ENCODE measurements at regions not wholly inside any gene's neighbourhood (a gene's known extent, or its start where the extent isn't known, plus 50 kb on each side); places are given as distances from the start of the nearest gene placed in this dataset.

DNA sequence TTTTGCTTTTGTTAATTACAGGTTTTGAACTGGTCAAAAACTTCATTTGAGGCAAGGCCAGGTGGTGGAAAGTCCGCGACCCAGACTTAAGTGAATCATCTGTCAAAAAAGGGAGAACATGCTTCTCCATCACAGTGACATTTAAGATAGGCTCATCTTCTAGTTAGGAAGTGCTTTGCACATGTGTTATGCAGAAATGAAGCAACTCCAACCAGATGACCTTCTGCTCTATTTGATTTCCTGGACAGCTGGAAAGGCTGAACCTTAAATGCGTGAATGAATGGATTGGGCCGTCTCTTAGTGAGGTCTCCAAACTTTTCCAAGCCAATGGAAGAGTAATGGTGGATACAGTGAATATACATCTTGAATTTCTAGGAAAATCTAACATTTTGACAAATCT, 101.6 kb upstream of the FAM13C start:
- H4K20me1 ChIP-seq (ENCODE audit: insufficient read depth, low read length), result no peaks in the 10 kb centered on the region
- H3K9me2 ChIP-seq (replicated peaks; ENCODE audit: insufficient read depth, low read length), result no peaks in the 10 kb centered on the region
- H3K27me3 ChIP-seq (replicated peaks; ENCODE audit: insufficient read depth, low read length), result no peaks in the 10 kb centered on the region
- H3K27ac ChIP-seq (ENCODE audit: low read length), result no peak overlapping the region
- no peaks in the 10 kb centered on the region for H3K9me3 ChIP-seq (replicated peaks; ENCODE audit: insufficient read depth, low read length)
- no peak overlapping the region for H2AFZ ChIP-seq (ENCODE audit: low read length)
- H3K79me2 ChIP-seq (ENCODE audit: low read length), result no peaks in the 10 kb centered on the region
- TF ChIP-seq EZH2 (optimal IDR thresholded peaks at IDR 0.05; ENCODE audit: low read depth, low read length) (no peak), EZH2phosphoT487 (IDR thresholded peaks at IDR 0.05; ENCODE audit: low read length) (no peak)
- TF ChIP-seq, protein P1, sequence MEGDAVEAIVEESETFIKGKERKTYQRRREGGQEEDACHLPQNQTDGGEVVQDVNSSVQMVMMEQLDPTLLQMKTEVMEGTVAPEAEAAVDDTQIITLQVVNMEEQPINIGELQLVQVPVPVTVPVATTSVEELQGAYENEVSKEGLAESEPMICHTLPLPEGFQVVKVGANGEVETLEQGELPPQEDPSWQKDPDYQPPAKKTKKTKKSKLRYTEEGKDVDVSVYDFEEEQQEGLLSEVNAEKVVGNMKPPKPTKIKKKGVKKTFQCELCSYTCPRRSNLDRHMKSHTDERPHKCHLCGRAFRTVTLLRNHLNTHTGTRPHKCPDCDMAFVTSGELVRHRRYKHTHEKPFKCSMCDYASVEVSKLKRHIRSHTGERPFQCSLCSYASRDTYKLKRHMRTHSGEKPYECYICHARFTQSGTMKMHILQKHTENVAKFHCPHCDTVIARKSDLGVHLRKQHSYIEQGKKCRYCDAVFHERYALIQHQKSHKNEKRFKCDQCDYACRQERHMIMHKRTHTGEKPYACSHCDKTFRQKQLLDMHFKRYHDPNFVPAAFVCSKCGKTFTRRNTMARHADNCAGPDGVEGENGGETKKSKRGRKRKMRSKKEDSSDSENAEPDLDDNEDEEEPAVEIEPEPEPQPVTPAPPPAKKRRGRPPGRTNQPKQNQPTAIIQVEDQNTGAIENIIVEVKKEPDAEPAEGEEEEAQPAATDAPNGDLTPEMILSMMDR (IDR thresholded peaks at IDR 0.05; ENCODE audit: low read length), result no peak
- H3K36me3 ChIP-seq (replicated peaks; ENCODE audit: insufficient read depth, low read length), result no peaks in the 10 kb centered on the region
- no peaks in the 10 kb centered on the region for H3F3A ChIP-seq (ENCODE audit: insufficient read depth, low read length)
- no peak overlapping the region for H3K9ac ChIP-seq (ENCODE audit: low read length)
- DNase-seq, result no peak
- no peak overlapping the region for H3K4me3 ChIP-seq (ENCODE audit: low read length)
- H3K4me1 ChIP-seq (ENCODE audit: low read length), result no peaks in the 10 kb centered on the region
- H3K4me2 ChIP-seq (ENCODE audit: low read depth, low read length), result no peak overlapping the region

DNA sequence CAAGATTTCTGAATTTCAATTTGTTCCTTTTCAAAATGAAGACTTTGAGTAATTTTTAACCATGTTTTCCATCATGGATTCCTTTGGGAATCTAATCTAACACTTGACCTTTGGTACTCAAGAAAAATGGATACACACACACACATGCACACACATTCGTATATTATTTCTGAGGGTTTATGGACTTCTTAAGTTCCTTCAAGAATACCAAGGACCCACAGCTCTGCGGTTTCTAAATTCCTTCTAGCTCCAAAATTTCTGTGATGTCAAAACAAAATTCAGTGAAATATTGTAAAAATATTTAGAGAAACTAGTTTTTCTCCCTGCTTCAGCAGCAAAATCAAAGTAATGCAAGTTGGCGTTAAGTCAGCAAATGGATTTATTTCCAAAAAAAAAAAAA, 98.3 kb upstream of the FAM13C start:
- Histone ChIP-seq H3K4me2 (ENCODE audit: low read depth, low read length) (no peak overlapping the region), H3K4me1 (ENCODE audit: low read length) (no peaks in the 10 kb centered on the region), H3K79me2 (ENCODE audit: low read length) (no peaks in the 10 kb centered on the region), H3K9me3 (replicated peaks; ENCODE audit: insufficient read depth, low read length) (no peaks in the 10 kb centered on the region), H3K27me3 (replicated peaks; ENCODE audit: insufficient read depth, low read length) (no peaks in the 10 kb centered on the region), H3F3A (ENCODE audit: insufficient read depth, low read length) (no peaks in the 10 kb centered on the region), H3K4me3 (ENCODE audit: low read length) (no peak overlapping the region), H3K9ac (ENCODE audit: low read length) (no peak overlapping the region), H2AFZ (ENCODE audit: low read length) (no peak overlapping the region), H4K20me1 (ENCODE audit: insufficient read depth, low read length) (no peaks in the 10 kb centered on the region), H3K36me3 (replicated peaks; ENCODE audit: insufficient read depth, low read length) (no peaks in the 10 kb centered on the region), H3K9me2 (replicated peaks; ENCODE audit: insufficient read depth, low read length) (no peaks in the 10 kb centered on the region), H3K27ac (ENCODE audit: low read length) (no peak overlapping the region)
- no peak for DNase-seq
- TF ChIP-seq, protein P1 (IDR thresholded peaks at IDR 0.05; ENCODE audit: low read length), result no peak
- no peak for TF ChIP-seq EZH2phosphoT487 (IDR thresholded peaks at IDR 0.05; ENCODE audit: low read length)
- TF ChIP-seq EZH2 (optimal IDR thresholded peaks at IDR 0.05; ENCODE audit: low read depth, low read length), result no peak

DNA sequence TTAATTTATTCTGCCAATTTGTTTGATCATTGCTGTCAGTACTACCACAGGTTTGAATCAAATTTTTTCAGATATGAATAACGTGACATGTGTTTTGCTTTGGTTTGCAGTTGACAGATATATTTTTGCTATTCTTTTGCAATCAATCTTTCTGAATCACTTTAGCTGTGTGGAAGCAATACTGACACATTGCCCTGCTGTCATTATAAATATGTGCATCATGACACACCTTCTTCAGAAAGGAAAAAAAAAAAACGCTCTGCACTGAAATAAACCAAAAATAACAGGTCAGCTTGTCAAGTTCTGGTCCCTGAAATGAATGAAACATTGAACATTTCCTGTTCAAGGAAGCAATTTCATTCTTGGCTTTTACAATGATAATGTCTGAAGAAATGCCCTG, 93.8 kb upstream of the FAM13C start:
- no peaks in the 10 kb centered on the region for H3K9me3 ChIP-seq (replicated peaks; ENCODE audit: insufficient read depth, low read length)
- H4K20me1 ChIP-seq (ENCODE audit: insufficient read depth, low read length), result no peaks in the 10 kb centered on the region
- no peak for DNase-seq
- H3K4me3 ChIP-seq (ENCODE audit: low read length), result no peak overlapping the region
- H3K27ac ChIP-seq (ENCODE audit: low read length), result no peak overlapping the region
- H3K4me1 ChIP-seq (ENCODE audit: low read length), result no peaks in the 10 kb centered on the region
- no peaks in the 10 kb centered on the region for H3K79me2 ChIP-seq (ENCODE audit: low read length)
- no peak overlapping the region for H3K9ac ChIP-seq (ENCODE audit: low read length)
- H3K36me3 ChIP-seq (replicated peaks; ENCODE audit: insufficient read depth, low read length), result no peaks in the 10 kb centered on the region
- TF ChIP-seq, protein P1 (IDR thresholded peaks at IDR 0.05; ENCODE audit: low read length), result no peak
- TF ChIP-seq EZH2phosphoT487 (IDR thresholded peaks at IDR 0.05; ENCODE audit: low read length), result no peak
- H3K9me2 ChIP-seq (replicated peaks; ENCODE audit: insufficient read depth, low read length), result no peaks in the 10 kb centered on the region
- H2AFZ ChIP-seq (ENCODE audit: low read length), result no peak overlapping the region
- no peaks in the 10 kb centered on the region for H3F3A ChIP-seq (ENCODE audit: insufficient read depth, low read length)
- H3K27me3 ChIP-seq (replicated peaks; ENCODE audit: insufficient read depth, low read length), result no peaks in the 10 kb centered on the region
- H3K4me2 ChIP-seq (ENCODE audit: low read depth, low read length), result no peak overlapping the region

Measured in MM.1S (cell line).